WTC11 (cell line): ENCODE measurements at regions not wholly inside any gene's neighbourhood (a gene's known extent, or its start where the extent isn't known, plus 50 kb on each side); places are given as distances from the start of the nearest gene placed in this dataset.
A peak's percentile ranks its signal among the peaks of the same experiment; 100 is the strongest.

Experiments used
- ATAC-seq: fragments of 200-7000 bp; cut with Tn5 transposase; 2 replicates; pipeline ENCODE4 v1.10.0; 2021; ENCODE audit warnings: mild to moderate bottlenecking, moderate library complexity
- CTCF ChIA-PET: fragments of 300-600 bp; sonication (Branson Sonifier 250); formaldehyde crosslinking; loops from one replicate; lab custom pipeline; 2021; ENCODE audit warnings: antibody characterized with exemption; lab: Charles Lee
- POLR2A ChIA-PET: fragments of 350-600 bp; sonication (Branson Sonifier 250); formaldehyde crosslinking; loops from one replicate; lab custom pipeline; 2021; ENCODE audit warnings: antibody characterized with exemption; lab: Charles Lee
- DNase-seq: peaks from one replicate; pipeline ENCODE4 v3.0.0; 2021; ENCODE audit warnings: low spot score
- H3K27ac Mint-ChIP-seq: 2 replicates; pipeline ENCODE4 v1.8.0; 2021; ENCODE audit warnings: mixed read lengths
- H3K27me3 Mint-ChIP-seq: 2 replicates; pipeline ENCODE4 v1.8.0; 2021; ENCODE audit warnings: low read depth, mild to moderate bottlenecking, moderate library complexity, mixed read lengths
- H3K36me3 Mint-ChIP-seq: 2 replicates; pipeline ENCODE4 v1.8.0; 2021; ENCODE audit warnings: mixed read lengths
- H3K4me1 Mint-ChIP-seq: 2 replicates; pipeline ENCODE4 v1.8.0; 2022; ENCODE audit warnings: mixed read lengths
- H3K4me3 Mint-ChIP-seq: 2 replicates; pipeline ENCODE4 v1.8.0; 2021; ENCODE audit warnings: mild to moderate bottlenecking, moderate library complexity, mixed read lengths
- H3K9me3 Mint-ChIP-seq: 2 replicates; pipeline ENCODE4 v1.8.0; 2021; ENCODE audit warnings: mixed read lengths
- GABPB1 ChIP-seq: sonication (generic); formaldehyde crosslinking; IDR thresholded peaks from 2 replicates; pipeline ENCODE4 v1.8.1; 2023; ENCODE audit warnings: mild to moderate bottlenecking, missing genetic modification reagents
- GRHL2 ChIP-seq: fragments of 250-450 bp; sonication (Bioruptor Pico); IDR thresholded peaks from 2 replicates; pipeline ENCODE4 v1.8.0; 2022; ENCODE audit warnings: mild to moderate bottlenecking, moderate library complexity; ENCODE audit not compliant: insufficient replicate concordance, severe bottlenecking
- HMGA2 ChIP-seq: fragments of 250-450 bp; sonication (Bioruptor Pico); IDR thresholded peaks from 2 replicates; pipeline ENCODE4 v1.4.0; 2021; ENCODE audit warnings: mild to moderate bottlenecking, moderate library complexity
- KAT7 ChIP-seq: sonication (generic); formaldehyde crosslinking; IDR thresholded peaks from 2 replicates; pipeline ENCODE4 v1.8.1; 2023; ENCODE audit warnings: missing genetic modification reagents, mild to moderate bottlenecking, borderline replicate concordance
- NFYB ChIP-seq: sonication (generic); formaldehyde crosslinking; conservative IDR thresholded peaks from 2 replicates; pipeline ENCODE4 v1.8.0; 2022; ENCODE audit warnings: low read depth, missing genetic modification reagents
- NR1H2 ChIP-seq: sonication (generic); formaldehyde crosslinking; IDR thresholded peaks from 2 replicates; pipeline ENCODE4 v1.9.0; 2021; ENCODE audit warnings: mild to moderate bottlenecking, moderate library complexity, missing genetic modification reagents
- OVOL2 ChIP-seq: fragments of 250-450 bp; sonication (Bioruptor Pico); IDR thresholded peaks from 2 replicates; pipeline ENCODE4 v1.9.0; 2021; ENCODE audit warnings: mild to moderate bottlenecking, borderline replicate concordance
- SOX15 ChIP-seq: fragments of 250-450 bp; sonication (Bioruptor Pico); IDR thresholded peaks from 2 replicates; pipeline ENCODE4 v1.9.0; 2021; ENCODE audit warnings: mild to moderate bottlenecking
- SP1 ChIP-seq: sonication (generic); formaldehyde crosslinking; conservative IDR thresholded peaks from 2 replicates; pipeline ENCODE4 v1.8.1; 2022; ENCODE audit warnings: missing genetic modification reagents
- TEAD4 ChIP-seq: sonication (generic); formaldehyde crosslinking; IDR thresholded peaks from 2 replicates; pipeline ENCODE4 v1.8.0; 2022; ENCODE audit warnings: mild to moderate bottlenecking, missing genetic modification reagents
- ZNF317 ChIP-seq: sonication (generic); formaldehyde crosslinking; IDR thresholded peaks from 2 replicates; pipeline ENCODE4 v1.8.1; 2023; ENCODE audit warnings: low read depth, mild to moderate bottlenecking, moderate library complexity, missing genetic modification reagents, borderline replicate concordance
- ZNF671 ChIP-seq: fragments of 250-450 bp; sonication (Bioruptor Pico); IDR thresholded peaks from 2 replicates; pipeline ENCODE4 v1.8.0; 2021; ENCODE audit warnings: mild to moderate bottlenecking
- TF ChIP-seq, protein P1 (sequence below): fragments of 250-450 bp; sonication (Bioruptor Pico); conservative IDR thresholded peaks from 2 replicates; pipeline ENCODE4 v1.9.0; 2021; ENCODE audit warnings: mild to moderate bottlenecking
- TF ChIP-seq, protein P2 (sequence below): fragments of 250-450 bp; sonication (Bioruptor Pico); IDR thresholded peaks from 2 replicates; pipeline ENCODE4 v1.9.0; 2021; ENCODE audit warnings: moderate library complexity, mild to moderate bottlenecking, inconsistent platforms, borderline replicate concordance
- TF ChIP-seq, protein P3 (sequence below): sonication (generic); formaldehyde crosslinking; IDR thresholded peaks from 2 replicates; pipeline ENCODE4 v1.8.1; 2022; ENCODE audit warnings: low read depth, mild to moderate bottlenecking, moderate library complexity, missing genetic modification reagents, borderline replicate concordance
- TF ChIP-seq, protein P4 (sequence below): fragments of 250-450 bp; sonication (Bioruptor Pico); IDR thresholded peaks from 2 replicates; pipeline ENCODE4 v1.8.0; 2021; ENCODE audit warnings: mild to moderate bottlenecking
- TF ChIP-seq, protein P5 (sequence below): sonication (generic); formaldehyde crosslinking; IDR thresholded peaks from 2 replicates; pipeline ENCODE4 v1.8.1; 2023; ENCODE audit warnings: mild to moderate bottlenecking, missing genetic modification reagents

DNA sequence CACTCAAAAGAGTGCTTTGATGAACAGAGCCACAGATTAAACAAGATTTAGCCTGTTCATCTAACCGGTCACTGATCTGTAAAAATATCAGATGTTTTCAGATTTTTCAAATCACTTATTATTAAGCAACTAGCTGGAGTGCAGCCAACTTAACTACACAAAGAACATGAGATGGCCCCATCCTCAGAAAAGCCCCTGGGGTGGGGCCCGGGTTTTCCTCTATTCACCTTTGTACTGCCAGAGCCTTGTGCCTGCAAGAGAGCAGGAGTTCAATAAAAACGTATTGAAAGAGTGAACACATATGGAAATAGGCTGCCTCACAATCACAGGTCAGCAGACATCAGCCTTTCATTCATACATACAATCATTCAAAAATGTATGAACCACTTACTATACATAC is 516.1 kb downstream of the OMA1 start:
- ATAC-seq (no peak), DNase-seq (no peak)
- Mint-ChIP-seq H3K36me3 (no peaks in the 10 kb centered on the region), H3K27ac (peak overlapping the region; percentile 95), H3K4me1 (peaks cover 71% of the 10 kb centered on the region), H3K27me3 (no peaks in the 10 kb centered on the region), H3K9me3 (no peaks in the 10 kb centered on the region), H3K4me3 (peak overlapping the region; percentile 35)
- TF ChIP-seq ZNF317 (CRISPR knock-in tag) = no peak
- no peak for TF ChIP-seq ZNF671
- TF ChIP-seq SOX15 = no peak
- TF ChIP-seq, protein P1, sequence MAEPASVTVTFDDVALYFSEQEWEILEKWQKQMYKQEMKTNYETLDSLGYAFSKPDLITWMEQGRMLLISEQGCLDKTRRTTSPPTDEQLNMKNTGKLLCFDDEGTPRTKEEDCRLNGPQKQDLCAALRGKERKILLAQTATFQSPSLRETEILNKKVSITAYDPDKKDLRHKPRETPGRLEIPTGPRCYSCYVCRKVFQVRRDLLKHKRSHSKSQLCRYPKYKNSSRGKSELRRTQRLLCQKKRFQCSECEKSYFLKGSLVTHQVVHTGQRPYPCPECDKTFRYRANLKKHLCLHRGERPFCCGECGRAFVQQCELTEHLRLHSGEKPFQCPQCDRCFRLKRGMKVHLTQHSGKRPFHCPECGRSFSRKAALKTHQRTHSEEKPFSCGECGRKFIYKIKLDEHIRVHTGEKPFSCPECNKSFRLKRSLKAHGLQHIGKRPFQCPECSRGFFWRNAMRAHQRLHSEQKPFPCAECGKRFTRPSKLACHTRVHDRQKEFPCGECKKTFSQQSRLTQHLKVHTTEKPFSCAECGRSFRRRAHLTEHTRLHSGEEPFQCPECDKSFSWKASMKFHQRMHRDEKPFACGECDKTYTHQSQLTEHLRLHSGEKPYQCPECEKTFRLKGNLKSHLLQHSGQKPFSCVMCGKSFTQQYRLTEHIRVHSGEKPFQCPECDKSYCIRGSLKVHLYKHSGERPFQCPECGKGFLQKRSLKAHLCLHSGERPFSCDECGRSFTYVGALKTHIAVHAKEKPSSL = no peak
- TF ChIP-seq, protein P2, sequence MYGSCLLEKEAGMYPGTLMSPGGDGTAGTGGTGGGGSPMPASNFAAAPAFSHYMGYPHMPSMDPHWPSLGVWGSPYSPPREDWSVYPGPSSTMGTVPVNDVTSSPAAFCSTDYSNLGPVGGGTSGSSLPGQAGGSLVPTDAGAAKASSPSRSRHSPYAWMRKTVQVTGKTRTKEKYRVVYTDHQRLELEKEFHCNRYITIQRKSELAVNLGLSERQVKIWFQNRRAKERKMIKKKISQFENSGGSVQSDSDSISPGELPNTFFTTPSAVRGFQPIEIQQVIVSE = no peak
- TF ChIP-seq, protein P3, sequence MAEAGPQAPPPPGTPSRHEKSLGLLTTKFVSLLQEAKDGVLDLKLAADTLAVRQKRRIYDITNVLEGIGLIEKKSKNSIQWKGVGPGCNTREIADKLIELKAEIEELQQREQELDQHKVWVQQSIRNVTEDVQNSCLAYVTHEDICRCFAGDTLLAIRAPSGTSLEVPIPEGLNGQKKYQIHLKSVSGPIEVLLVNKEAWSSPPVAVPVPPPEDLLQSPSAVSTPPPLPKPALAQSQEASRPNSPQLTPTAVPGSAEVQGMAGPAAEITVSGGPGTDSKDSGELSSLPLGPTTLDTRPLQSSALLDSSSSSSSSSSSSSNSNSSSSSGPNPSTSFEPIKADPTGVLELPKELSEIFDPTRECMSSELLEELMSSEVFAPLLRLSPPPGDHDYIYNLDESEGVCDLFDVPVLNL (CRISPR knock-in tag) = no peak
- TF ChIP-seq, protein P4, sequence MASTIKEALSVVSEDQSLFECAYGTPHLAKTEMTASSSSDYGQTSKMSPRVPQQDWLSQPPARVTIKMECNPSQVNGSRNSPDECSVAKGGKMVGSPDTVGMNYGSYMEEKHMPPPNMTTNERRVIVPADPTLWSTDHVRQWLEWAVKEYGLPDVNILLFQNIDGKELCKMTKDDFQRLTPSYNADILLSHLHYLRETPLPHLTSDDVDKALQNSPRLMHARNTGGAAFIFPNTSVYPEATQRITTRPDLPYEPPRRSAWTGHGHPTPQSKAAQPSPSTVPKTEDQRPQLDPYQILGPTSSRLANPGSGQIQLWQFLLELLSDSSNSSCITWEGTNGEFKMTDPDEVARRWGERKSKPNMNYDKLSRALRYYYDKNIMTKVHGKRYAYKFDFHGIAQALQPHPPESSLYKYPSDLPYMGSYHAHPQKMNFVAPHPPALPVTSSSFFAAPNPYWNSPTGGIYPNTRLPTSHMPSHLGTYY (CRISPR knock-in tag) = no peak
- ChIA-PET POLR2A (no interaction called here), CTCF (interaction anchor here (0.9 to 1.8 kb wide), 3 partner anchors 13 to 516 kb away, joined by 4 to 12 read pairs (median 6); partner anchors contain the start of gene OMA1)

DNA sequence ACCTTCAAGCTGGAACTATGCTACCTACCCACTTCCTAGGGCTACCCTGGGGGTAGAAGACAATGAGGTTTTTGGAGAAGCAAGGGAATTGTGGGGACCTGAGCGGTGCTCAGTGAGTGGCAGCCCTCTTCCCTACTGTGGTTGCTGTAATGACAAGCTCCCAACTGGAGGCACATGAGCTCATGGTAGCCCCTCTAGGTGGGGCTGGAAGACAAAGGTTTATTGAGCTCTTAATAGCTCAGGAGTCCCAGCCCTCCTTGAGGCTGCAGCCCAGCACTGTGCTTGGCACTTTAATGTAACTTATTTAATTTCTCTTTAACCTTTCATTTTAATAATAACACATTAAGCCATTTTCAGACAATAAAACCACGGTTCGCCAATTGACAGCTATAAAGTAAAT is 528.9 kb downstream of the OMA1 start:
- ChIA-PET CTCF (interaction anchor here (0.7 to 1.5 kb wide), 9 partner anchors 12 to 146 kb away, joined by 3 to 12 read pairs (median 4); no protein-coding TSS in a partner anchor), POLR2A (no interaction called here)
- Mint-ChIP-seq H3K27ac (no peak overlapping the region), H3K36me3 (no peaks in the 10 kb centered on the region), H3K27me3 (no peaks in the 10 kb centered on the region; the same call in 1 of the 2 replicates), H3K4me1 (peaks cover 27% of the 10 kb centered on the region), H3K9me3 (no peaks in the 10 kb centered on the region), H3K4me3 (no peak overlapping the region)
- DNase-seq (peak; percentile 13), ATAC-seq (peak; percentile 85)
- TF ChIP-seq OVOL2 (CRISPR knock-in tag) (no peak), GABPB1 (no peak), KAT7 (CRISPR knock-in tag) (no peak), GRHL2 (CRISPR knock-in tag) (no peak), NR1H2 (CRISPR knock-in tag) (no peak), SP1 (CRISPR knock-in tag) (no peak), ZNF317 (CRISPR knock-in tag) (no peak), TEAD4 (CRISPR knock-in tag) (no peak), HMGA2 (CRISPR knock-in tag) (no peak), NFYB (CRISPR knock-in tag) (no peak)
- TF ChIP-seq, protein P5, sequence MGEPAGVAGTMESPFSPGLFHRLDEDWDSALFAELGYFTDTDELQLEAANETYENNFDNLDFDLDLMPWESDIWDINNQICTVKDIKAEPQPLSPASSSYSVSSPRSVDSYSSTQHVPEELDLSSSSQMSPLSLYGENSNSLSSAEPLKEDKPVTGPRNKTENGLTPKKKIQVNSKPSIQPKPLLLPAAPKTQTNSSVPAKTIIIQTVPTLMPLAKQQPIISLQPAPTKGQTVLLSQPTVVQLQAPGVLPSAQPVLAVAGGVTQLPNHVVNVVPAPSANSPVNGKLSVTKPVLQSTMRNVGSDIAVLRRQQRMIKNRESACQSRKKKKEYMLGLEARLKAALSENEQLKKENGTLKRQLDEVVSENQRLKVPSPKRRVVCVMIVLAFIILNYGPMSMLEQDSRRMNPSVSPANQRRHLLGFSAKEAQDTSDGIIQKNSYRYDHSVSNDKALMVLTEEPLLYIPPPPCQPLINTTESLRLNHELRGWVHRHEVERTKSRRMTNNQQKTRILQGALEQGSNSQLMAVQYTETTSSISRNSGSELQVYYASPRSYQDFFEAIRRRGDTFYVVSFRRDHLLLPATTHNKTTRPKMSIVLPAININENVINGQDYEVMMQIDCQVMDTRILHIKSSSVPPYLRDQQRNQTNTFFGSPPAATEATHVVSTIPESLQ (CRISPR knock-in tag) = no peak
